Umbilical cord (tissue), 1 donor: ENCODE measurements at regions not wholly inside any gene's neighbourhood (a gene's known extent, or its start where the extent isn't known, plus 50 kb on each side); places are given as distances from the start of the nearest gene placed in this dataset.
"Not testable (repeated sequence)": the region's sequence is repeated elsewhere in the genome, so short reads cannot be mapped to it uniquely, and the experiment has no call there.

Experiments used
- DNase-seq: peaks from one replicate; pipeline ENCODE4 v3.0.0-alpha.2; 2015; ENCODE audit warnings: low spot score

DNA sequence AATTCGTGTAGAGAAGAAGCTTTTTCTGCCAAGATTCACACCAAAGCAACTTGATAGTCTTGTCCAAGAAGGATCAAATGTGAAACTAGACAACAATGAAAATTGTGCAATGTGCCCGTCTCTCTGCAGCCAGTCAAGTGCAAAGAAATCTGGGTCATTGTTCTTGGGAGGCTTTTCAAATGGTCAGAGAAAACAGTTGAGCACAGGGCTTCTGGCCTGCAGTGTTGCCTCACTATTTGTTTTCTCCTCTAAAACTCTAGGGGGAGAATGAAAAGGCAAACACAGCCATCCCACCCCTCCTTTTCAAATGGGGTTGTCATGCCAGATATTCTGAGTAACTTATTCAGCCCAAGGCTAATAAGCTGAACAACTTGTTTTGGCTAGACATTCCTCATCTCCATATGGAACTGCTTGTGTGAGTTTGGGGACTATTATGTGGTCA, 417.6 kb upstream of the CDIN1 start:
- no peak for DNase-seq

DNA sequence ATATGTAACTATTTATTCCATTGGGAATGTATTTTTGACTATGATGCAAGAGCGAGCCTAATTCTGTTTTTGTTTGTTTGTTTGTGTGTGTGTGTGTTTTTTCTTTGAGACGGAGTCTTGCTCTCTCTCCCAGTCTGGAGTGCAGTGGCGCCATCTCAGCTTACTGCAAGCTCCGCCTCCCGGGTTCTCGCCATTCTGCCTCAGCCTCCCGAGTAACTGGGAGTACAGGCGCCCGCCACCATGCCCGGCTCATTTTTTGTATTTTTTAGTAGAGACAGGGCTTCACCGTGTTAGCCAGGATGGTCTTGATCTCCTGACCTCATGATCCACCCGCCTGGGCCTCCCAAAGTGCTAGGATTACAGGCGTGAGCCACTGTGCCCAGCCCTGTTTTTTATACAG, 415.4 kb upstream of the CDIN1 start:
- DNase-seq, result not testable (repeated sequence)

DNA sequence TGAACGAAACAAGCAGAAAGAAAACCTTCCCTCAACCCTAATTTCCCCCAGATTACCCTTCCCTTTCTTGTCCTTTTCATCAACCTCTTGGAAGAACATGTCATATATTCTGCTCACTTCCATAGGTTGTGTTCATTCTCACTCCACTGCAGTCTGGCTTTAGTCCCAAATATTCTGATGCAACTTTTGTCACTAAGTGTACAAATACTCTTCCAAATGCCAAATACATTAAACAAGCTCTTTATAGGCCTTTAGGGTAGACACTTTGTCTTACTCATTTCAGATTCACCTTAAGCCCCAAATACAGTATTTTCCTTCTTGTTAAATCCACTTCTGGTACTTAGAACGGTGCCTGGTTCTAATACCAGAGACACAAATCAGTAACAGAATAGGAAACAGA, 406.5 kb upstream of the CDIN1 start:
- DNase-seq, result no peak

DNA sequence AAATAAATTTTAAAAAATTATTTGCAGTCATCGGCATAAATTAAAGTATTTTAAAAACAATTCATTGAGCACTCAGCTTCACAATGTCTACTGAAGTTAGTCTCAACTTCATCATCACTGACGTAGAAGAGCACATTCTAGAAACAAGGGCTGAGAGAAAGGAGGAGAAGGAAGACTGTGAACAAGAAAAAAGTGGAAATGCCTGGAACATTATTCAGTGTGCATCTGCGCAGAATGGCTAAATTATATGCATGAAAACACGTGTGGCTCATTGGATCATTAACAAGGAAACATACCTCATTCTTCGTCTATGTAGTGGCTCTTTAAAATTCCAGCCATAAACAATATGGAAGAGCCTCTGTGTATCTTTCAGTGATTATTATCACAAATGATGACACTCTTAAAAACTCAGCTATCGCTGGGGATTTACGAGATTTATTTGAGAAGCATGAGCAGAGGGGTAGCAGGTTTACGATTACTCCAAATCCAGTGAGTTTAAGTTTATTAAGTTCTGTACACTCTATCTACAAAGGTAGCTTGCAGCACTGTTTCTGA, 404.2 kb upstream of the CDIN1 start:
- no peak for DNase-seq

DNA sequence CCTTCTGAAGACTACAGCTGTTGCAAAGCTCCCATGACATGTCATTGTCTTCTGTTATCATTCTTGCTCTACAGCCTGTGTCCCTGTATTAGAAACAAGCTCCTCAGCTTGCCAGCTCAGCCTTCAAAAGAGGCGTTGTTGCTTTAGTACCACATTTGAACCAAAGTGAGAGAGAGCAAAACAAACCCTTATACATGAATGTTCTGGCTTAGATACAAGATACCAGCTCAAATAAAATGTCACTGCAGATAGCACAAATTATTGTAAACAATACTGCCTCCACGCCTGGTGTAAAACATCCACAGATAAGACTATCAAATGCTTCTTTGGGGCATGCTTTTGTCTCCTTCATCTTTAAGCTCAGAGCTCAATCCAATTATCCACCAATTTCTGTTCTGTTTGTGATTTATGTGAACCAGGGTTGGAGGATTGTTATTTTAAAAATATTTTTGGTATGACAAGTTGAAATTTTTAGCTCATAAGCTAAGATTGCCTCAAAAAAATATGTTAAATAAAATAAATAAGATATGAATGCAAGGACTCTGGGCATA, 403.6 kb upstream of the CDIN1 start:
- DNase-seq, result peak; percentile 67

DNA sequence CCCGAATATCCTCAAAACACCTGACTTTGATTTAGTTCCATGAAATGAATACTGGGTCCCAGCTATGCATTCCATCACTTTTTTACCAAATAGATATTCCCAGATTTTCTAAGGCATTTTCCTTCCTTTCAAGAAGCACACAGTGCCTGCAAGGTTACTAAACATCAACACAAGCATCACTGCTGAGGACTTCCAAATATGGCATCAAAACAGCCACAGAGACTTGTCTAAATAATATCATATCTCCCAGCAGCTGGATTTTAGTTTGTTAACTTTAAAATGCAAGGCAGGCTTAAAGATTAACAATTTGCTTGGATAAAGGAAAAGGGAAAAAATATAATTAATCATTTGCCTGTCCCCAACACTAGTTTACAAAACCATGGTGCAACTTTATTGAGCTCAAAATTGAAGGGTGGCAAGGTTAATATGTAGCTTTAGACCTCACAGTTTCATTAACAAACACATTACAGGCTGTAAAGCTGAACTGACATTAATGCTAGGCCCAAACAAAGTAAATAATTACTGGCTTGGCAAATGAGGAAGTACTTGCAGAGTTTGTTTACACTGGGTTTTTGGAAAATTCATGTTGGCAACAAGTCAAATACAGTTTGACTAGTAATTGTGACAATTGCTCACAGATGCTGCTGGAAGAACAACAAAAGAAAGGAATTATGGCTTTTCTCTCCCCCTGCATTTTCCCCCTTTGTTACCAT, 401.7 kb upstream of the CDIN1 start:
- DNase-seq, result no peak

DNA sequence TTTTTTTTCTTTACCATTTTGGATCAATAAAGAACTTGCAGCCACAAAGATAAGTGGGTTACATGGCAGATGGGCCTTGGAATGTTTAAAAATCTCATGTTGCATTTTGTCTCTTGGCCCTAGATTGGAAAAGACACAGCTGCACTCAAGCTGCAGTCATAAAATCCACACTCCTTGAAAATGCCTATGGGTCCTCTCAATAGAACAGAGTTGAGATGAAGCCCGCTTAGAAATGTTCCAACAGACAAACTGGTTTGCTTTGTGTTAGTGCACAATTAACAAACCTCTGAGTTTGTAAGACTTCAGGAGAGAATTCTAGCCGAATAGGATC, 401.2 kb upstream of the CDIN1 start:
- no peak for DNase-seq

DNA sequence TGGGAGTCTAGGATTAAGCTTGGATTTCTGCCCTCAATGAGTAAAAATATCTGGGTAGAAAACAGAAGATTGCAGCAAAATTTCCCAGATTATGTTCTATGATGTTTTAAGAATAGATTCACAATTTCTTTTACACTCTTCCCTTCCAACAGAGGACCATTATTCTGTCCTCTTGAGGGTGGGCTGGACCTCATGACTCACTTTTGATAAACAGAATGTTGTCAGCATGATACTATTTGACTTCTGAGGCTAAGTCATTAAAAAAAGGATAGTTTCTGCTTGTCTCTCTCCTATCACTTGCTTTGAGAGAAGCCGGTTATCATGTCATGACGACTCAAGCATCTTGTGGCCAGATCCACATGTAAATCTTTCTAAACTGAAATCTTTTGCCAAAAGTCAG, 396.2 kb upstream of the CDIN1 start:
- DNase-seq, result no peak

DNA sequence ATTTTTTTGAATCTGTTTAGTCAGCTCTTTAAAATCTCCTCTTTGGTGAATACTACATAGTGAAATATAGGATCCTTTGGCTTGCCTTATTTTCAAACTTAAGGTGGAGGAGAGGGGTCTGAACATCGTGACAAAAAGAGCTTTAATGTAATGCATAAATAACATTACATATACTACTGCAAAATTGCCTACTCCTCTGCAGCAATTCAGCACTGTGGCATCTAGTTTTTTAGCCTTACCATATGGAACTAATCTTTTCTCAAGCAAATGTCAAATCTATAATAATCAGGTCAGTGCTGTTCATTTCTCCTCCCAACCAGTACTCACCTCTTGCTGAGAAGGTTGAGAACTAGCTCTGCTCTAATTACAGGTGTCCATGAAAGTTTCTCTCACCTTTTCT, 394.0 kb upstream of the CDIN1 start:
- DNase-seq, result no peak

DNA sequence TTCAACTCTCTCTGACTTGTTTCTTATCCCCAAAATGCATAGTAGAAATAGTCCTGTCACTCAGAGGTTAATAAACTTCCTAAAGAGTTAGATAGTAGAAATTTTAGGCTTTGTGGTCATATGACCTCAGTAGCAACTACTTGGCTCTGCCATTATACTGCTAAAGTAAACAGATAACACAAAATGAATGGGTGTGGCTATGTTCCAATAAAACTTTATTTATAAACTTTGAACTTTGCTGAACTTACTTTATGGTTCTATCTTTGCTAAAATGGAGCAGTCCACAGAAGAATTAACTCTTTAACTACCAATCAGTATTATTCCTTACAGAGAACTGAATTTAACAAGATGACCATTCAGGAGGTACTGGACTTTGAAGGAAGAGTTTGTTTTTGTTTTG, 393.6 kb upstream of the CDIN1 start:
- DNase-seq, result no peak

DNA sequence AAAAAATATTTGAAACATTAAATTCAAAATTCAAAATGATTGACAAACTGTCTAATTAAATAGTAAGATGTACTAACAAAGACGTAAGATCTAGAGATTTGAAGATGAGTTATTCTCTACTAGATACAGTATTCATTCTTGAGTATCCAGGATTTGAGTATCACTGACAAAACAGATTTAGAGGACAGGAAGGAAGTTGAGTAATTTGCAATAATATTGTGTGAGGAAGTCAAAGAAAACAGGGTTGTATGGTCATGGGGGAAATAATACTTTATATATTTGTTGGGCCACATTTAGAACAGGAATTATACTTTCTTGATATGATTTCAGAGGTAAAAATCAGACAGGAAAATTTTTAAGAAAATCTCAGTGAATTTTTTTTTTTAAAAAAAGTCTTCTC, 393.1 kb upstream of the CDIN1 start:
- no peak for DNase-seq

DNA sequence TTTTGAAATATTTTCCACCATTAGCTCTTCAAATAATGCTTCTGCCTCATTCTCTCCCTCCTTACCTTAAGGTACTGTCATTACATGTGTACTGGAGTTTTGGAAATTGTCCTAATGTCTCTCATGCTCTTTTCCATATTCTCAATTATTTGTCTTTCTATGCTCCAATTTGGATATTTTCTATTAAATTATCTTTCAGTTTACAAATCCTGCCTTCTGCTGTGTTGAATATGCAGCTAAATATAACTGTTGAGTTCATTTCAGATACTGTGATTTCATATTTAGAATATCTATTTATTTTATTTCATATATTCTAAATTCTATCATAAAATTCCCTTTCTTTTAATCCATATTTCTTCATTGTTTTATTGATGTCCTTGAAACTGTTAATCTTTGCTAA, 388.0 kb upstream of the CDIN1 start:
- no peak for DNase-seq

DNA sequence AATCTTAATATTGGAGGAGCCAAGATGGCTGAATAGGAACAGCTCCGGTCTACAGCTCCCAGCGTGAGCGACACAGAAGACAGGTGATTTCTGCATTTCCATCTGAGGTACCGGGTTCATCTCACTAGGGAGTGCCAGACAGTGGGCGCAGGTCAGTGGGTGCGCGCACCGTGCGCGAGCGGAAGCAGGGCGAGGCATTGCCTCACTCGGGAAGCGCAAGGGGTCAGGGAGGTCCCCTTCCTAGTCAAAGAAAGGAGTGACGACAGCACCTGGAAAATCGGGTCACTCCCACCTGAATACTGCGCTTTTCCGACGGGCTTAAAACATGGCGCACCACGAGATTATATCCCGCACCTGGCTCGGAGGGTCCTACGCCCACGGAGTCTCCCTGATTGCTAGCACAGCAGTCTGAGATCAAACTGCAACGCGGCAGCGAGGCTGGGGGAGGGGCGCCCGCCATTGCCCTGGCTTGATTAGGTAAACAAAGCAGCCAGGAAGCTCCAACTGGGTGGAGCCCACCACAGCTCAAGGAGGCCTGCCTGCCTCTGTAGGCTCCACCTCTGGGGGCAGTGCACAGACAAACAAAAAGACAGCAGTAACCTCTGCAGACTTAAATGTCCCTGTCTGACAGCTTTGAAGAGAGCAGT, 383.9 kb upstream of the CDIN1 start:
- not testable (repeated sequence) for DNase-seq

DNA sequence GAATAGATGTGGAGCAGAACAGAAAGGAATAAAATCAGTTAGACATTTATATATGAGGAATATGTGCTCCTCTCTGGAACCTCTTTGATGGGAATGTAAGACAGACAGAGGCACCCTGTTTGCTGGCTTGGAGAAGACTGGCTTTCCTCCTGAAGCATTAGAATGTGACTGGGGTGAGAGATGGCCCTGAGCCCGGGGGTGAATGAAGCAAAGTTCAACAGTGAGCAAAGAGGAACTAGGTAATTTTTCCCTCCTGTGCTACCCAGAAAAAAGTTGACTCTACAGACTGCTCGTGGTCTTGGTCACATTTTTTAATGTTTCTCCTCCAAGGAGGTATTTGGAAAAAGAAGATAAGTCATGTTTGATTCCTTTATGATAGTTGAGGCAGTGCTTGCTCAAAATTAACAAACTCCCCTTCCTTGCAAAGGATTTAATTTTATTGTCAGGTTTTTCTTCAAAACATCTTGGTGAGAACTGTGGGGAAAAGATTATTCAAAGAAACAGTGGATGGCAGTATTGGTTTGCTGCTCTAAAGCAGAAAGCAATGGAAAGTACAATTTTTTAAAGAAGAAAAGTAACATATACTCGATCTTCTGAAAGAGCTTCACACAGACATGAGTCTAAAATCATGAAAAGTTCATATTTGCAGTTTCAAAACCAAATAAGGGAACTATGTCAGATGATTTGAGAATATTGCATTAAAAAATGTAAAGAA, 370.4 kb upstream of the CDIN1 start:
- DNase-seq, result peak; percentile 6

DNA sequence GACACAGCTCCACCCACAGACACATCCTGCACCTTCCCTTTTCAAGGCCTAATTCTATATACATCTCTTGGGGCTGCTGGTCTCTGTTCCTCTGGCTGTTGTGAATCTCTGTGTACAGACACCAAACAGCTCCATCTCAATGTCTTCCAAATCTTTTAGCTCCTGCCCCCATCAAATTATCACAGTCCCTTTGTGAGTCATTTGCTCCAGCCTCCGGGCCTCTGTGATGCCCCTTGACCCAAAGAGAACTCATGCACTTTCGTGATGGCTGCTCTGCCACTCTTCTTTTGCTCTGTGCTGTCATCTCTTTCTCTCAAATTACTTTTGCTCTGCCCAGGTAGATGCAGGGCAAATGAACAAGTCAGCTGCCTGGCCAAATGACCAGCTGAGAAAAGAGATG, 369.0 kb upstream of the CDIN1 start:
- DNase-seq, result peak; percentile 1

DNA sequence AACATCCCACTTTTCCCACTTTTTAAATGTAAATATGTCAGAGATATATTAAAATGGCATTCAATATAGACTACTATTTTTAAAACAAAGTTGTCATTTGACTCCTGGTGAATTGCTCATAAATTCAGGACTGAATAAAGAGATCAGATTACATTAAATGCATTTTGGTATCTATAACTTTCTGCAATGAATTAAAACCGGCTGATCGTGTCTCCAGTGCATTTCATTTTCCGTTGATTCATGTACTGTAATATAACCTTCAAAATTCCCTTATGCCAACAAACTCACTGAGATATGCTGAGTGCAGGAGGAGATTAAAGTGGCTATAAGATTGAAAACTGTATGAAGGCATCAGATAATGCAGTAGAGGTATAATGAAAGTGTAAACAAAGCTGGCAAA, 361.1 kb upstream of the CDIN1 start:
- no peak for DNase-seq

DNA sequence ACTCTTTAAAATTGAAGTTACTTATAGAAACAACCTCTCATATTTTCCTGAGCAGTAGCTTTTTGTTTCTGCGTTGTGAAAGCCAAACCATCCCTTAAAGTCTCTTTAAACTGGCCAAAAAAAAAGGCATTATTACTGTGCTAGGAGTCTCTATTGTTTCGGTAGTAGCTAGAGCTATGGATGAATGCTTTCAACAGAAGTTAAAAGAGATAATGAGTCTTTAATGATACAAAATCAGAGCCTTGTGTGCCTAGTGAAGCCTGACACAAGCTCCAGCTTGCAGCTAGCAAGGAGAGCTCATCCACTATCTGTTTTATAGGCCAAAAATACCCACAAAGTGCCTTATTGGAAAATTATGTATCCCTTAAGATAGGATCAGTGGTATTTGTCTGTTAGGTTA, 360.4 kb upstream of the CDIN1 start:
- no peak for DNase-seq

DNA sequence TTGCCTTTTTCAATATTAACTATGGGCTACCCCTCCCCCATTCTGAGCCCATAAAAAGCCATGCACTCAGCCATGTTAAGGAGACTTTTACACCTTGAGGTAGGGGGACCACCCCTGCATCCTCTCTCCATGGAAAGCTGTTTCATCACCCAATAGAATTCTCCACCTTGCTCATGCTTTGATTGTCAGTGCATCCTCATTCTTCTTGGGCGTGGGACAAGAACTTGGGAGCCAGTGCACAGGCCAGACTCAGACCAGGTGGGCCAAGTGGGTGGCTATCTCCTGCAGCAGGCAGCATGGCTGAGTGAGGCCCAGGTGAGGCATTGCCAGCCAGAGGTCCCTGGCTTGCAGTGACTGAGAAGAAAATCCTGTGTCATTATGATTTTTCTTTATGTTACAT, 357.4 kb upstream of the CDIN1 start:
- DNase-seq, result no peak

DNA sequence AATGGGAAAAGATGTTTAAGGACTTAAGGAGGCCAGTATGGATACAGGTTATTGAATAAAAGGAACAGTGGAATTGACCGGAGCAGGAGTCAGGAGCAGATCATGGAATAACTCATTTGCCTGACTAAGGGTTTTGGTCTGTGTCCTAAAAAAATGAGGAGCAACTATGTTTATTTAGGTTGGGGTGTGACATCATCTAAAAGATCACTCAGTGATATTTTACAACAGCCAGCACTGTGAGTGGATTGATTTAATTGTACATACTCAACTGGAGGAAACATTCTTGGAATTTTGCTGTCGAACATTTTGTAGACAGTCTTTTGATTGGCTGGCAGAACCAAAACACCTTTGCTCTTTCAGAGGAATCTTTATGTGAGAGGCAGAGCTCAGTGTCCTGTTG, 348.6 kb upstream of the CDIN1 start:
- DNase-seq, result no peak

DNA sequence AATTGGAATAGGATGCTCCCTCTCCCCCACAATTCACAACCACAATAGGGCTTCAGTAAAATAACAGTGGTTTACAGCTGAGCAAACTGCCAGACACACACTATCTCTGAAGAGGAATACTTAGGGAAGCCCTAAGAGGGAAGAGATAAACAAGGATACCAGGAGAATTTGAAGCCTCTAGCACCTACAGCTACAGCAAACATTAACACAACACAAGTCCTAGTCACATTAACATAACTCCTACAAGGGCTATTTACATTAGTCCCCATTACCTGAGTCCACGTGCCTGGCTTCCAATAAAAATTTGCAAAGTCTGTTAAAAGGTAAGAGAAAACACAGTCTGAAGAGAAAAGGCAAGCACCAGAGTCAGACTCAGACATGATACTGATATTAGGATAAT, 346.9 kb upstream of the CDIN1 start:
- no peak for DNase-seq

DNA sequence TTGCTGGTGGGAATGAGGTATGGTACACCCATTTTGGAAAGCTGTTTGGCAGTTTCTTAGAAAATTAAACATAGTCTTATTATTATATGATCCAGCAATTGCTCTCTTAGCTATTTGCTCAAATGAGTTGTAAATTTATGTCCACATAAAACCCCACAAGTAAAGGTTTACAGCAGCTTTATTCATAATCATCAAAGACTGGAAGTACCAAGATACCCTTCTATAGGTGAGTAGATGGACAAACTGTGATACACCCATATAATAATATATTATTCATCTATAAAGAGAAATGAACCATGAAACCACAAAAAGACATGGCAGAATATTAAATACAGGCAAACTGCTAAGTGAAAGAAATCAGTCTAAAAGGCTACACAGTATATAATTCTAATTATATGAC, 344.7 kb upstream of the CDIN1 start:
- DNase-seq, result no peak

DNA sequence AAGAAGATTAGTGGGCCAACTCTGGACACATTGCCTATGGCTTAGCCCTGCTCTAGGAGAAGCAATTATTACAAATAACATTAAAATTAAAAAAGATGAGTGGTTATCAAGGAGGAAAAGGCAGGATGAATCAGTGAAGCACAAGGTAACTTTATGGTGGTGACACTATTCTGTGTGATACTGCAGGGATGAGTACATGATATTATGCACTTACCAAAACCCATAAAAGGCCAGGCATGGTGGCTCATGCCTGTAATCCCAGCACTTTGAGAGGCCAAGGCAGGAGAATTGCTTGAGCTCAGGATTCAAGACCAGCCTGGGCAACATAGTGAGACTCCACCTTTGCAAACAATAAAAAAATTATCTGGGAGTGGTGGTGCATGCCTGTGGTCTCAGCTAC, 344.3 kb upstream of the CDIN1 start:
- DNase-seq, result no peak

DNA sequence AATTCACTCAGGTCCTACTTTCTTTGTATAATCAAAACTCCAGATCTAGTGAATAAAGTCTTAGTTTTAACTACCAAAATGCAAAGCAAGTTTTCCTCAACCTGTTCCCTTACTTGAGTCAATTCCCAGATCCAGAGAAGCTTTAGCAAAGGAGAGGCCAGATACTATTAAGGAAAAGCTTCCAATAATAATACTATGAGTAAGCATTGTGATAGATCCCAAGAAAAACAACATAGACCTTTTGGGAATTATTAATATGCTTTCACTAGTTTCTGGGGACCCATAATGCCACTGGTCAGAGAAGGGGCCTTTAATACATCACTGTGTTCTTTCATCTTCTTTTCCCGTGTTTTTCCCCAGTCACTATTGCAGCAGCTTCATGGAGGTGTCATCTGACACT, 339.9 kb upstream of the CDIN1 start:
- no peak for DNase-seq
